ENCODE measurements at regions not wholly inside any gene's neighbourhood (a gene's known extent, or its start where the extent isn't known, plus 50 kb on each side); places are given as distances from the start of the nearest gene placed in this dataset.

GRCh38 chr6:88304520-88304919, 138.4 kb upstream of the CNR1 start:
- Histone ChIP-seq H3K4me3 (no peak overlapping the region), H3K36me3 (ENCODE audit: control insufficient read depth in 2 of 2, insufficient read depth in 2 of 2, low read length in 1 of 2) (no peaks in the 10 kb centered on the region), H3K79me2 (ENCODE audit: control insufficient read depth, insufficient read depth, low read length) (no peaks in the 10 kb centered on the region), H4K20me1 (ENCODE audit: control insufficient read depth, insufficient read depth) (no peaks in the 10 kb centered on the region), H3K4me2 (ENCODE audit: control insufficient read depth, insufficient read depth) (no peak overlapping the region), H3K9me3 (replicated peaks; ENCODE audit: control insufficient read depth, insufficient read depth, low read length) (no peaks in the 10 kb centered on the region; the same call in 2 of the 3 replicates), H3K4me1 (ENCODE audit: control insufficient read depth, insufficient read depth, low read length) (no peaks in the 10 kb centered on the region), H2AFZ (ENCODE audit: control insufficient read depth, low read depth, low read length) (no peak overlapping the region), H3K9ac (ENCODE audit: control insufficient read depth, insufficient read depth, low read length) (no peak overlapping the region), H3K27me3 (replicated peaks in 1 of 2; ENCODE audit: control insufficient read depth in 2 of 2, insufficient read depth in 2 of 2, low read length in 1 of 2) (no peaks in the 10 kb centered on the region), H3K27ac (ENCODE audit: control insufficient read depth, insufficient read depth) (no peak overlapping the region)
- WGBS (ENCODE audit: insufficient coverage, insufficient replicate concordance, low lambda C conversion rate, missing lambda C conversion rate), result 52% methylated on average over 1 of the region's 1 CpG
- BruUV-seq (replicated peaks), result no TSS peak
- TF ChIP-seq ASH2L (IDR thresholded peaks at IDR 0.05; ENCODE audit: borderline replicate concordance, low read depth) (no peak), ZZZ3 (IDR thresholded peaks at IDR 0.05; ENCODE audit: control insufficient read depth, insufficient read length, low read depth) (no peak), DPF2 (IDR thresholded peaks at IDR 0.05) (no peak), KLF5 (IDR thresholded peaks at IDR 0.05; ENCODE audit: partially characterized antibody) (no peak), TBL1XR1 (IDR thresholded peaks at IDR 0.05; ENCODE audit: low read depth, low read length) (no peak), USF1 (IDR thresholded peaks at IDR 0.05; ENCODE audit: borderline replicate concordance, extremely low read length, insufficient read depth, low read depth, low read length) (no peak), RB1 (IDR thresholded peaks at IDR 0.05; ENCODE audit: borderline replicate concordance) (no peak), TAF1 (IDR thresholded peaks at IDR 0.05; ENCODE audit: borderline replicate concordance, low read depth, low read length) (no peak), MYC (IDR thresholded peaks at IDR 0.05; ENCODE audit: insufficient read depth, insufficient read length, insufficient replicate concordance, low read length, severe bottlenecking) (no peak), CHD2 (IDR thresholded peaks at IDR 0.05; ENCODE audit: borderline replicate concordance, low read depth, low read length) (no peak), JUND (IDR thresholded peaks at IDR 0.05; ENCODE audit: low read depth, low read length) (no peak), NR2C1 (IDR thresholded peaks at IDR 0.05) (no peak), NBN (IDR thresholded peaks at IDR 0.05) (no peak), BHLHE40 (IDR thresholded peaks at IDR 0.05; ENCODE audit: borderline replicate concordance in 1 of 2, low read depth in 2 of 2, low read length in 1 of 2) (no peak)
- TF ChIP-seq, protein P1, sequence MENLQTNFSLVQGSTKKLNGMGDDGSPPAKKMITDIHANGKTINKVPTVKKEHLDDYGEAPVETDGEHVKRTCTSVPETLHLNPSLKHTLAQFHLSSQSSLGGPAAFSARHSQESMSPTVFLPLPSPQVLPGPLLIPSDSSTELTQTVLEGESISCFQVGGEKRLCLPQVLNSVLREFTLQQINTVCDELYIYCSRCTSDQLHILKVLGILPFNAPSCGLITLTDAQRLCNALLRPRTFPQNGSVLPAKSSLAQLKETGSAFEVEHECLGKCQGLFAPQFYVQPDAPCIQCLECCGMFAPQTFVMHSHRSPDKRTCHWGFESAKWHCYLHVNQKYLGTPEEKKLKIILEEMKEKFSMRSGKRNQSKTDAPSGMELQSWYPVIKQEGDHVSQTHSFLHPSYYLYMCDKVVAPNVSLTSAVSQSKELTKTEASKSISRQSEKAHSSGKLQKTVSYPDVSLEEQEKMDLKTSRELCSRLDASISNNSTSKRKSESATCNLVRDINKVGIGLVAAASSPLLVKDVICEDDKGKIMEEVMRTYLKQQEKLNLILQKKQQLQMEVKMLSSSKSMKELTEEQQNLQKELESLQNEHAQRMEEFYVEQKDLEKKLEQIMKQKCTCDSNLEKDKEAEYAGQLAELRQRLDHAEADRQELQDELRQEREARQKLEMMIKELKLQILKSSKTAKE (IDR thresholded peaks at IDR 0.05; ENCODE audit: low read depth, poor library complexity, severe bottlenecking), result no peak
- TF ChIP-seq, protein P2, sequence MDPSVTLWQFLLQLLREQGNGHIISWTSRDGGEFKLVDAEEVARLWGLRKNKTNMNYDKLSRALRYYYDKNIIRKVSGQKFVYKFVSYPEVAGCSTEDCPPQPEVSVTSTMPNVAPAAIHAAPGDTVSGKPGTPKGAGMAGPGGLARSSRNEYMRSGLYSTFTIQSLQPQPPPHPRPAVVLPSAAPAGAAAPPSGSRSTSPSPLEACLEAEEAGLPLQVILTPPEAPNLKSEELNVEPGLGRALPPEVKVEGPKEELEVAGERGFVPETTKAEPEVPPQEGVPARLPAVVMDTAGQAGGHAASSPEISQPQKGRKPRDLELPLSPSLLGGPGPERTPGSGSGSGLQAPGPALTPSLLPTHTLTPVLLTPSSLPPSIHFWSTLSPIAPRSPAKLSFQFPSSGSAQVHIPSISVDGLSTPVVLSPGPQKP (IDR thresholded peaks at IDR 0.05; ENCODE audit: low read depth, low read length), result no peak
- ATAC-seq, result no peak
- POLR2A ChIA-PET, result no interaction called here
- DNase-seq (ENCODE audit: low read depth, low spot score), result no peak
- CTCF ChIA-PET, result interaction anchor here (1.0 to 1.3 kb wide), 2 partner anchors 8 to 80 kb away, joined by 3 read pairs; no protein-coding TSS in a partner anchor
- SMC1A ChIA-PET (ENCODE audit: uncharacterized antibody, unreplicated experiment), result interaction anchor here (0.9 to 1.1 kb wide), 4 partner anchors 8 to 472 kb away, joined by 3 to 4 read pairs (median 3); no protein-coding TSS in a partner anchor
- intact Hi-C loops (cut with micrococcal nuclease; ENCODE audit: unreplicated experiment) (no loop called here), in situ Hi-C loops (cut with MboI) (no loop called here)
- FAIRE-seq, result no peak
- RAD21 ChIA-PET (ENCODE audit: unreplicated experiment), result no interaction called here
